ENCODE measurements at regions not wholly inside any gene's neighbourhood (a gene's known extent, or its start where the extent isn't known, plus 50 kb on each side); places are given as distances from the start of the nearest gene placed in this dataset.

DNA sequence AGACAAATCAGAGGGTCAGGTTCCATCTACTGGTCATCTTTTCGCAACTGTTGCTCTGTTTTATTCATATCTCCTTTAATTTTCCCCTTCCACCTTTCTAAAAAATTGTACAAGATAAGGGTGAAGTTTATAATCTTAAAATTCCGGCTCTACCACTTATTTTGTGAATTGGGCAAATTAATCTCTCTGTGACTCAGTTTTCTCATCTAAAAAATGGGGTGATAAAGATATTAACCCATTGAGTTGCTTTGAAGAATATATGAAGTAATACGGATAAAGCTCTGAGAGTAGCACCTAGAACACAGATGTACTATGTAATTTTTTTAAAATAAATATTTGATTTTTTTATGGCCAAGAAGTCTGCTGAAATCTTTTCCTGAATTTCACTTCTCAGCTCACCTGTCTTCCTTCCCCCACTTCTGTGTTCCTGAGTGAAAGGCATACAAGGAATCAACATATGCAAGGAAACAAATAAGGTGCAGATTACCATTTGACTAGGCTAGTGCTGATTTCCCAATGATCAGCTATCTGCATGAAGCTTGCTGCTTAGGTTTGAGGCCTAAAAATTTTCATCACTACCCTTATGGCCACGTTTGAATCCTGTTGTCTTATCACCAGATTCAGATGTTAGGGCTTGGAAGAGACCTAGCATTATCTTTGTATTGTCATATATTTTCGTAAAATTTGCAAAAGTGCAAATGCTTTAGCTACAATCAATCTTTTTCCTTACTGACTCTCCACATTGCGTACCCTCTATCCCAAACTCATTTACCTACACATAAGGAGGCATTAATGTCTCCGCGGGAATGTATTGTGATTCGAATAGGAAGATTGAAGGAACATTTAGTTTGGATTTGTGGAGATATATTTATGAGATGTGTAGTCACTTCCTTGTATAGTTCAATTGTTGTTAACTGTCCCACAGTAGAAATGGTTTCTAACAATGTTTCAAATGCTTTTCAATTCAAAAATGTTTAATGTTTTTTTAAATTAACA lies 718.3 kb upstream of the PTBP2 start:
- H3K9me3 Mint-ChIP-seq, result peaks cover 6% of the 10 kb centered on the region
- H3K4me1 Mint-ChIP-seq (ENCODE audit: low read depth), result no peaks in the 10 kb centered on the region
- H3K36me3 Mint-ChIP-seq (ENCODE audit: low read depth), result no peaks in the 10 kb centered on the region
- H3K27ac Mint-ChIP-seq, result no peak overlapping the region
- H3K4me3 Mint-ChIP-seq, result no peak overlapping the region
- no peaks in the 10 kb centered on the region for H3K27me3 Mint-ChIP-seq

- Mint-ChIP-seq H3K36me3 (ENCODE audit: low read depth) (no peaks in the 10 kb centered on the region), H3K27ac (no peak overlapping the region), H3K9me3 (peaks cover 19% of the 10 kb centered on the region), H3K27me3 (no peaks in the 10 kb centered on the region), H3K4me3 (no peak overlapping the region), H3K4me1 (ENCODE audit: low read depth) (no peaks in the 10 kb centered on the region)
Measured at GRCh38 chr1:96009831-96010434, 711.7 kb upstream of the PTBP2 start.

- Mint-ChIP-seq H3K27ac (no peak overlapping the region), H3K4me1 (ENCODE audit: low read depth) (no peaks in the 10 kb centered on the region), H3K9me3 (peaks cover 16% of the 10 kb centered on the region), H3K27me3 (no peaks in the 10 kb centered on the region), H3K4me3 (no peak overlapping the region), H3K36me3 (ENCODE audit: low read depth) (no peaks in the 10 kb centered on the region)
Measured at GRCh38 chr1:96011606-96012005, 710.0 kb upstream of the PTBP2 start.

DNA sequence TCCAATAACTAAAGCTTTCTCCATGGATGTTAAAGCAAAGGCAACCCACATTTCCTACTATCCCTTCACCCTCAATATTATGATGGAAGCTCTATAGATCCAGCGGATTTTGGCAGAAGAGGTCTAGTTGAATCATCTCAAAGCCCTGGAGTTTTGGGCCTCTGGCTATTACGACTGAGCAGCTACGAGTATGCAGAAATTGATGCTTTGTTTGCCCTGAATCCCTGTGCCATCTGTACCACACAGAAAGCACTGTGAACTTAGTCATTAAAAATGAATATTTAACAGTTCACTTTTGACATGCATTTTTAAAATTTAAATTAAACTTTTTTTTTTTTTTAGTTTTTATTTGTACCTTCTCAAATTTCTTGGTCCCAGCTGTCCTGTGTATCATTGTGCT lies 705.4 kb upstream of the PTBP2 start:
- no peaks in the 10 kb centered on the region for H3K36me3 Mint-ChIP-seq (ENCODE audit: low read depth)
- no peak overlapping the region for H3K4me3 Mint-ChIP-seq

GRCh38 chr1:96020378-96020777 lies 701.2 kb upstream of the PTBP2 start:
- H3K36me3 Mint-ChIP-seq (ENCODE audit: low read depth), result no peaks in the 10 kb centered on the region
- peaks cover 6% of the 10 kb centered on the region for H3K9me3 Mint-ChIP-seq
- no peaks in the 10 kb centered on the region for H3K27me3 Mint-ChIP-seq
- no peak overlapping the region for H3K27ac Mint-ChIP-seq
- H3K4me1 Mint-ChIP-seq (ENCODE audit: low read depth), result no peaks in the 10 kb centered on the region
- no peak overlapping the region for H3K4me3 Mint-ChIP-seq

More for the DNA sequence above, 705.4 kb upstream of the PTBP2 start:
- H3K27me3 Mint-ChIP-seq, result no peaks in the 10 kb centered on the region
- H3K9me3 Mint-ChIP-seq, result peaks cover 16% of the 10 kb centered on the region
- no peaks in the 10 kb centered on the region for H3K4me1 Mint-ChIP-seq (ENCODE audit: low read depth)
- no peak overlapping the region for H3K27ac Mint-ChIP-seq

DNA sequence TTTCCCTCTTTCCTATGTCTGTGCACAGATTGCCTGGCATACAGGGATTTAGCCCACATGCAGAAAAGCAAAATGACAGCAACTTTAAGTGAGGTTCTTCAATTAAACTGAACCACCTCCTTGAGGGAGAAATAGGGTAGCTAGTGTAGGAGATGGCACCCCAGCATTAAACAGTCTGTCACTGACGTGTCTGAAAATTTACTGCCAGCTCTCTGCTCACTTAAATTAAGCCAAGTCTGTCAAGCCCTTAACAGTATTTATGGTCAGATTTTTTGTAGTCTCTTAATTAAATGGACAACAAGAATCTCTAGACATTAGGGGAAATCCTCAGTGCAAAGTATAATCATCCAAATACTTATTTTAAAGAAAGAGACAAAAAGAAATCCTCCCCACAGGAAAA lies 696.5 kb upstream of the PTBP2 start:
- H3K36me3 Mint-ChIP-seq (ENCODE audit: low read depth), result no peaks in the 10 kb centered on the region
- no peak overlapping the region for H3K27ac Mint-ChIP-seq
- H3K4me1 Mint-ChIP-seq (ENCODE audit: low read depth), result no peaks in the 10 kb centered on the region
- no peak overlapping the region for H3K4me3 Mint-ChIP-seq
- H3K27me3 Mint-ChIP-seq, result no peaks in the 10 kb centered on the region
- peaks cover 9% of the 10 kb centered on the region for H3K9me3 Mint-ChIP-seq

- H3K4me1 Mint-ChIP-seq (ENCODE audit: low read depth), result no peaks in the 10 kb centered on the region
- H3K36me3 Mint-ChIP-seq (ENCODE audit: low read depth), result no peaks in the 10 kb centered on the region
- H3K9me3 Mint-ChIP-seq, result peaks cover 7% of the 10 kb centered on the region
- no peaks in the 10 kb centered on the region for H3K27me3 Mint-ChIP-seq
- H3K27ac Mint-ChIP-seq, result no peak overlapping the region
- H3K4me3 Mint-ChIP-seq, result no peak overlapping the region
Measured at GRCh38 chr1:96028071-96028470, 693.5 kb upstream of the PTBP2 start.

DNA sequence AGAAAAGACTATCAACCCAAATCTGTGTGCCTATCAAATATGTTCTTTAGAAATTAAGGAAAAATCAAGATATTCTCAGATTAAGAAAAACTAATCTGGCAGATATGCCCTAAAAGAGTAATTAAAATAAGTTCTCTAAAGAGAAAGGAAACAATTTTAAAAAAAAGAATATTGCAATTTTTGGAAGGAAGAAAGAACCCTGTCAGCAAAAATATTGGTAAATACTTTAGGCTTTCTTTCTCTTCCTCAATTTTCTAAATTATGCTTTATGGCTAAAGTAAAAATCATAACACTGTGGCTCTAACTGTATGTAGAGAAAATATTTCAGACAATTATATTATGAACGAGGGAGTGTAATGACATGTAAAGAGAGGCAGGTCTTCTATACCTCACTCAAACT lies 691.3 kb upstream of the PTBP2 start:
- H3K4me3 Mint-ChIP-seq, result no peak overlapping the region
- no peaks in the 10 kb centered on the region for H3K27me3 Mint-ChIP-seq
- no peaks in the 10 kb centered on the region for H3K4me1 Mint-ChIP-seq (ENCODE audit: low read depth)
- peaks cover 10% of the 10 kb centered on the region for H3K9me3 Mint-ChIP-seq
- H3K36me3 Mint-ChIP-seq (ENCODE audit: low read depth), result no peaks in the 10 kb centered on the region
- H3K27ac Mint-ChIP-seq, result no peak overlapping the region

DNA sequence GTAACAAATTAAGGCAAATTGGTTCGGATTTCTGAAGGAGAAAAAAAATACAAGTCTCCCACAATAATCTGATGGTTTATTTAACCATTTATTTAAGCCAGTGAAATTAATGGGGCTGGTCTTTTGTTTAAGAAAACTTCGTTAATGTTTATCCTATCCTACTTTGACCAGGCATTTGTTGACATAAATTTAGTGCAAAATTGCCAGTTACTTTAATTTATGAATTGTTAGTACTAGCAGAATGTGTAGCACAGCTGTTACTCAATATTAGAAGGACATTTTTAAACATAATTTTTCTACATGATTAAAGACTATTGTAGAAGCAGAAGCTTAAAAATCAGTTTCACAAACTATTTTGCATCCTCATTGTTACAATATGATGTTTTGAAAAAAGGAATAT lies 687.6 kb upstream of the PTBP2 start:
- Mint-ChIP-seq H3K36me3 (ENCODE audit: low read depth) (no peaks in the 10 kb centered on the region), H3K4me3 (no peak overlapping the region), H3K4me1 (ENCODE audit: low read depth) (no peaks in the 10 kb centered on the region), H3K27ac (no peak overlapping the region), H3K9me3 (peaks cover 10% of the 10 kb centered on the region), H3K27me3 (no peaks in the 10 kb centered on the region)

DNA sequence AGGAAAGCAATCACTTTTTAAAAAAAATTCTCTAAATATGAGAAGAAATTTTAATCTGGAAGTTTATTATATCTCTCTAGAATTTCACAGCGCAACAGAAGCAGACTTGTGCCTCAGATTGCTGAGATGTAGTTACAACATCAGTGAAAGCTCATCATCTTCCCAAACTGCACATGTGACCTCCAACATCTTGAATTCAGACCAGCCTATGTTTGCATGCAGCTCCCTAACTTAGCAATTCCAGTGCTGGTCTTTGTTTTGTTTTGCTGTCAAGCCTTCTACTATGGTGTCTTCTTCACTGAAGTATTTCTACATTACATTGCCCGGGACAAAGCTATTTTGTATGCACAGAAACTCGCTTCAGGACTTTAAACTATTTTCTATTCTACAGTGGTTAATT lies 684.8 kb upstream of the PTBP2 start:
- no peaks in the 10 kb centered on the region for H3K36me3 Mint-ChIP-seq (ENCODE audit: low read depth)
- no peak overlapping the region for H3K27ac Mint-ChIP-seq
- H3K4me1 Mint-ChIP-seq (ENCODE audit: low read depth), result no peaks in the 10 kb centered on the region
- H3K27me3 Mint-ChIP-seq, result no peaks in the 10 kb centered on the region
- H3K9me3 Mint-ChIP-seq, result peaks cover 11% of the 10 kb centered on the region
- no peak overlapping the region for H3K4me3 Mint-ChIP-seq

DNA sequence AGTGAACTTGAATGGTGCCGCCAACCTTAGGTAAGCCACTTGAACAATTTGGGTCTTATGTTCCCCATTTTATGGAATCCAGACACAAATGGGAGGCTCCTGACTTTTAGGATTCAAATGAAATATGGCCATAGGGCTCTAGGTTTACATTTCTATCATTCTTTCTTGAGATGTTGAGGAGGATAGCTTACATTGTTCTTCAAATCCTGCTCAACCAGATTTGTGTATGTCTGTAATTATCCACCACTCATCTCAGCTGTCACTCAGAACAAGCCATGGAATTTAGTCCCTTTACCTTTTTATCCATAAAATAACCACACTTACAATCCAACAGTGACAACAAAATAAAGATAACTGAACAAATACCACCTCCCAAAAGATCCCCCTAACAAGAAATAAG lies 682.9 kb upstream of the PTBP2 start:
- peaks cover 4% of the 10 kb centered on the region for H3K9me3 Mint-ChIP-seq
- H3K36me3 Mint-ChIP-seq (ENCODE audit: low read depth), result no peaks in the 10 kb centered on the region
- H3K27ac Mint-ChIP-seq, result no peak overlapping the region
- no peaks in the 10 kb centered on the region for H3K4me1 Mint-ChIP-seq (ENCODE audit: low read depth)
- no peaks in the 10 kb centered on the region for H3K27me3 Mint-ChIP-seq
- no peak overlapping the region for H3K4me3 Mint-ChIP-seq

DNA sequence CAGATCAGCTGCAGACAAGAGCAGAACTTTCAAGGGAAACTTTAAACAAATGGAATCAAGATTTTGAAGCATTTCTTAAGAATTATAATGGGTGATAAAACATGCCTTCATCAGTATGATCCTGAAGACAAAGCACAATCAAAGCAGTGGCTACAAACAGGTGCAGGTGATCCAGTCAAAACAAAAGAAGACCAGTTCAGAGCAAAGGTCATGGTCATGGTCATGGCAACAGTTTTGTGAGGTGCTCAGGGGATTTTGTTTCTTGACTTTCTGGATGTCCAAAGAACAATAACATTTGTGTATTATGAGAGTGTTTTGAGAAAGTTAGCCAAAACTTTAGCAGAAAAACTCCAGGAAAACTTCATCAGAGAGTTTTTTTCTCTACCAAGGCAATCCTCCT lies 681.7 kb upstream of the PTBP2 start:
- H3K4me3 Mint-ChIP-seq, result no peak overlapping the region
- no peaks in the 10 kb centered on the region for H3K36me3 Mint-ChIP-seq (ENCODE audit: low read depth)
- H3K9me3 Mint-ChIP-seq, result peaks cover 4% of the 10 kb centered on the region
- no peak overlapping the region for H3K27ac Mint-ChIP-seq
- no peaks in the 10 kb centered on the region for H3K4me1 Mint-ChIP-seq (ENCODE audit: low read depth)
- no peaks in the 10 kb centered on the region for H3K27me3 Mint-ChIP-seq

- Mint-ChIP-seq H3K9me3 (peaks cover 4% of the 10 kb centered on the region), H3K4me1 (ENCODE audit: low read depth) (no peaks in the 10 kb centered on the region), H3K27me3 (no peaks in the 10 kb centered on the region), H3K27ac (no peak overlapping the region), H3K4me3 (no peak overlapping the region), H3K36me3 (ENCODE audit: low read depth) (no peaks in the 10 kb centered on the region)
Measured at GRCh38 chr1:96041470-96041869, 680.1 kb upstream of the PTBP2 start.

- Mint-ChIP-seq H3K4me3 (no peak overlapping the region), H3K27ac (no peak overlapping the region), H3K36me3 (ENCODE audit: low read depth) (no peaks in the 10 kb centered on the region), H3K9me3 (peaks cover 20% of the 10 kb centered on the region), H3K27me3 (no peaks in the 10 kb centered on the region), H3K4me1 (ENCODE audit: low read depth) (no peaks in the 10 kb centered on the region)
Measured at GRCh38 chr1:96048572-96049212, 672.9 kb upstream of the PTBP2 start.

DNA sequence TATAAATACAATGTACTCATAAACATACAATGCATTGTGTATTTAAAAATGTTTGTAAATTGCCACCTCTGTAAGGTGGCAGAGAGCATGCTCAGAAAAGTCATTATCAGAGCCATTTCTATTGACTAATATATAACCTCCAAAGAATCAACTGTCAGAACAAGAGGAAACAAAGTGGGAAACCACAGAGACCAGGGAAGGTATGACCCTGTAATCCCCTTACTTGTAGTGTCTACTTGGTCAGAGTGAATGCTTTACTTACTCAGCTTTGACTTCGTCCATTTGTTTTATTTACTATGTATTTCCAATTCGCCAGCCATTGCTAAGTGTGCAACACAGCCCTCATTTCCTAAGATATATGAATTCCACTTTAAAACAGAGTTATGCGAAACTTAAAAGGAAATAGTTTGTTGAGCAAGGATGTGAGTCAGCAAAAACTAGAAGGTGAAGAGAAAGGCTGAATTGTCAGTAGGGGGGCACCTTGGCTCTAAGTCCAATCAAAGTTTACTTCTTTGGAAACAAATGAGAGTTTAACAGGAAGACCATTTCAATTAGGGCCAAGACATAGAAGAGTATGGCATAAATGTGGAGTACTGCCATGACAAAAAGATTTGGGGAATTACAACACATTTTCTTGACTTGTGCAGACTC lies 671.7 kb upstream of the PTBP2 start:
- peaks cover 20% of the 10 kb centered on the region for H3K9me3 Mint-ChIP-seq
- H3K4me1 Mint-ChIP-seq (ENCODE audit: low read depth), result no peaks in the 10 kb centered on the region
- H3K27ac Mint-ChIP-seq, result no peak overlapping the region
- no peaks in the 10 kb centered on the region for H3K36me3 Mint-ChIP-seq (ENCODE audit: low read depth)
- H3K4me3 Mint-ChIP-seq, result no peak overlapping the region
- H3K27me3 Mint-ChIP-seq, result no peaks in the 10 kb centered on the region

Measured in stimulated activated naive CD8-positive, alpha-beta T cell treated with anti-CD3 and anti-CD28 coated beads, Interleukin-15, Interleukin-2, amounts not matched to agents 100 ng/mL and 50 ng/mL, for 24 hours (primary cell).